GM18502 (cell line): ENCODE measurements at regions not wholly inside any gene's neighbourhood (a gene's known extent, or its start where the extent isn't known, plus 50 kb on each side); places are given as distances from the start of the nearest gene placed in this dataset.

Experiments used
- ATAC-seq: cut with Tn5 transposase; IDR thresholded peaks from one replicate; pipeline ENCODE4 v1.9.1; 2021; ENCODE audit warnings: mild to moderate bottlenecking; ENCODE audit not compliant: unreplicated experiment, poor library complexity

- ATAC-seq: no peak
Observed at GRCh38 chr3:104711406-104711805, 655.3 kb upstream of the ALCAM start.

GRCh38 chr3:104715972-104716371 is 650.7 kb upstream of the ALCAM start:
- ATAC-seq: no peak

GRCh38 chr3:104717828-104718196 is 648.9 kb upstream of the ALCAM start:
- ATAC-seq: peak; percentile 56

GRCh38 chr3:104723000-104723399 is 643.7 kb upstream of the ALCAM start:
- no peak for ATAC-seq

- ATAC-seq: no peak
Observed at GRCh38 chr3:104731074-104731473, 635.6 kb upstream of the ALCAM start.

- ATAC-seq: no peak
Observed at GRCh38 chr3:104734627-104735026, 632.1 kb upstream of the ALCAM start.

- no peak for ATAC-seq
Observed at GRCh38 chr3:104735691-104736090, 631.0 kb upstream of the ALCAM start.

- ATAC-seq: no peak
Observed at GRCh38 chr3:104738271-104738670, 628.4 kb upstream of the ALCAM start.

- ATAC-seq: no peak
Observed at GRCh38 chr3:104740874-104741379, 625.8 kb upstream of the ALCAM start.

GRCh38 chr3:104742044-104742443 is 624.7 kb upstream of the ALCAM start:
- no peak for ATAC-seq

- ATAC-seq: no peak
Observed at GRCh38 chr3:104745313-104745712, 621.4 kb upstream of the ALCAM start.

GRCh38 chr3:104746056-104746455 is 620.7 kb upstream of the ALCAM start:
- no peak for ATAC-seq

GRCh38 chr3:104750581-104750980 is 616.1 kb upstream of the ALCAM start:
- ATAC-seq: no peak

GRCh38 chr3:104755791-104756190 is 610.9 kb upstream of the ALCAM start:
- no peak for ATAC-seq

GRCh38 chr3:104763007-104763406 is 603.7 kb upstream of the ALCAM start:
- ATAC-seq: no peak

- ATAC-seq: no peak
Observed at GRCh38 chr3:104764496-104764895, 602.2 kb upstream of the ALCAM start.

GRCh38 chr3:104768886-104769285 is 597.8 kb upstream of the ALCAM start:
- ATAC-seq: no peak

- ATAC-seq: no peak
Observed at GRCh38 chr3:104779324-104779723, 587.4 kb upstream of the ALCAM start.

GRCh38 chr3:104781112-104781511 is 585.6 kb upstream of the ALCAM start:
- ATAC-seq: no peak

GRCh38 chr3:104785947-104786346 is 580.8 kb upstream of the ALCAM start:
- ATAC-seq: no peak

- ATAC-seq: no peak
Observed at GRCh38 chr3:104787306-104787705, 579.4 kb upstream of the ALCAM start.

- ATAC-seq: no peak
Observed at GRCh38 chr3:104788807-104789206, 577.9 kb upstream of the ALCAM start.

- no peak for ATAC-seq
Observed at GRCh38 chr3:104791331-104791730, 575.4 kb upstream of the ALCAM start.
